IMR-90 (cell line): ENCODE measurements at regions not wholly inside any gene's neighbourhood (a gene's known extent, or its start where the extent isn't known, plus 50 kb on each side); places are given as distances from the start of the nearest gene placed in this dataset.

Source experiments
- ATAC-seq: fragments of 200-7000 bp; cut with Tn5 transposase; 2 replicates; pipeline ENCODE4 v1.9.1; 2020; ENCODE audit warnings: low read depth, mild to moderate bottlenecking, moderate library complexity
- BruUV-seq: library from RNA; stranded (reverse); fragments of 400-500 nt; replicated peaks from 2 replicates; lab custom pipeline; 2021; lab: Mats Ljungman, UMichigan
- CTCF ChIA-PET: fragments of 300-600 bp; formaldehyde crosslinking; extraction: SDS; loops from one replicate; lab custom pipeline; 2021; ENCODE audit warnings: antibody characterized with exemption; lab: Yijun Ruan, JAX
- POLR2A ChIA-PET: fragments of 300-600 bp; sonication (Branson Sonifier 250); formaldehyde crosslinking; loops from one replicate; lab custom pipeline; 2022; ENCODE audit warnings: antibody characterized with exemption; ENCODE audit not compliant: unreplicated experiment; lab: Charles Lee
- DNase-seq: peaks from one replicate; pipeline ENCODE4 v3.0.0; 2013
- H2AFZ ChIP-seq: replicated peaks from 2 replicates; pipeline ENCODE3; 2013; ENCODE audit warnings: low read length, mild to moderate bottlenecking; ENCODE audit not compliant: poor library complexity
- H2AK5ac ChIP-seq: 2 replicates; pipeline ENCODE4 v1.6.1; 2013; ENCODE audit warnings: low read depth, low read length, inconsistent platforms
- H2AK9ac ChIP-seq: replicated peaks from 2 replicates; pipeline ENCODE3; 2013; ENCODE audit warnings: mild to moderate bottlenecking, low read depth, low read length, moderate library complexity; ENCODE audit not compliant: poor library complexity
- H2BK120ac ChIP-seq: 2 replicates; pipeline ENCODE4 v1.6.1; 2013; ENCODE audit warnings: low read depth, low read length, inconsistent platforms
- H2BK15ac ChIP-seq: 3 replicates; pipeline ENCODE4 v1.6.1; 2013; ENCODE audit warnings: low read depth, low read length, inconsistent platforms
- H2BK20ac ChIP-seq: 2 replicates; pipeline ENCODE4 v1.6.1; 2013; ENCODE audit warnings: low read depth, mild to moderate bottlenecking, inconsistent platforms, low read length, moderate library complexity
- H2BK5ac ChIP-seq: 2 replicates; pipeline ENCODE4 v1.6.1; 2013; ENCODE audit warnings: mild to moderate bottlenecking, low read depth, low read length, inconsistent platforms; ENCODE audit not compliant: poor library complexity, severe bottlenecking
- H3K14ac ChIP-seq: replicated peaks from 2 replicates; pipeline ENCODE4 v1.6.1; 2013; ENCODE audit warnings: low read depth, low read length, inconsistent platforms
- H3K18ac ChIP-seq: 2 replicates; pipeline ENCODE4 v1.6.1; 2013; ENCODE audit warnings: low read depth, low read length, control low read depth
- H3K23ac ChIP-seq: 2 replicates; pipeline ENCODE4 v1.6.1; 2013; ENCODE audit warnings: low read depth, low read length, inconsistent platforms
- H3K27ac ChIP-seq: 2 replicates; pipeline ENCODE4 v1.5.1; 2013; ENCODE audit warnings: mild to moderate bottlenecking, control low read depth, low read length; ENCODE audit not compliant: insufficient read depth
- H3K27me3 ChIP-seq: 2 replicates; pipeline ENCODE4 v1.6.1; 2013; ENCODE audit warnings: low read length; ENCODE audit not compliant: control insufficient read depth, insufficient read depth
- H3K36me3 ChIP-seq: 2 replicates; pipeline ENCODE4 v1.6.1; 2013; ENCODE audit warnings: low read length, mixed read lengths; ENCODE audit not compliant: control insufficient read depth, insufficient read depth
- H3K4ac ChIP-seq: 2 replicates; pipeline ENCODE4 v1.6.1; 2013; ENCODE audit warnings: low read depth, low read length, inconsistent platforms
- H3K4me1 ChIP-seq: 2 replicates; pipeline ENCODE4 v1.6.1; 2013; ENCODE audit warnings: low read length, mixed read lengths; ENCODE audit not compliant: control insufficient read depth, insufficient read depth
- H3K4me2 ChIP-seq: 2 replicates; pipeline ENCODE4 v1.6.1; 2013; ENCODE audit warnings: low read depth, mild to moderate bottlenecking, control low read depth, low read length, moderate library complexity
- H3K4me3 ChIP-seq: 2 replicates; pipeline ENCODE4 v1.5.1; 2013; ENCODE audit warnings: low read depth, mild to moderate bottlenecking, control low read depth, low read length, moderate library complexity; ENCODE audit not compliant: insufficient read depth
- H3K56ac ChIP-seq: 2 replicates; pipeline ENCODE4 v1.6.1; 2013; ENCODE audit warnings: low read length, inconsistent platforms; ENCODE audit not compliant: insufficient read depth; ENCODE audit errors: extremely low read depth
- H3K79me1 ChIP-seq, 2 experiments: 2 replicates each; pipeline ENCODE4 v1.6.1; 2013; ENCODE audit warnings: low read length in 2 of 2, inconsistent platforms in 1 of 2, low read depth in 1 of 2
- H3K9ac ChIP-seq: 2 replicates; pipeline ENCODE4 v1.6.1; 2013; ENCODE audit warnings: low read depth, low read length, control low read depth
- H3K9me1 ChIP-seq: 2 replicates; pipeline ENCODE4 v1.6.1; 2013; ENCODE audit warnings: low read length, inconsistent platforms; ENCODE audit not compliant: insufficient read depth
- H3K9me3 ChIP-seq: 2 replicates; pipeline ENCODE4 v1.6.1; 2013; ENCODE audit warnings: low read length; ENCODE audit not compliant: control insufficient read depth, insufficient read depth
- H4K20me1 ChIP-seq: 2 replicates; pipeline ENCODE4 v1.6.1; 2013; ENCODE audit warnings: low read length, inconsistent platforms; ENCODE audit not compliant: insufficient read depth
- H4K5ac ChIP-seq: 2 replicates; pipeline ENCODE4 v1.6.1; 2013; ENCODE audit warnings: mild to moderate bottlenecking, low read depth, low read length, control low read depth
- H4K8ac ChIP-seq, 2 experiments: 2 replicates each; pipeline ENCODE4 v1.6.1; 2013; ENCODE audit warnings: low read depth in 2 of 2, low read length in 2 of 2, control low read depth in 1 of 2, inconsistent platforms in 1 of 2
- H4K91ac ChIP-seq: 2 replicates; pipeline ENCODE4 v1.6.1; 2013; ENCODE audit warnings: low read depth, low read length, inconsistent platforms; ENCODE audit not compliant: insufficient read depth
- BHLHE40 ChIP-seq: fragments of 150-350 bp; IDR thresholded peaks from 2 replicates; pipeline ENCODE4 v1.6.1; 2016; ENCODE audit warnings: mild to moderate bottlenecking, low read depth, low read length
- CEBPB ChIP-seq: IDR thresholded peaks from 2 replicates; pipeline ENCODE4 v1.6.1; 2012; ENCODE audit warnings: low read depth, low read length, improper control_type of control experiment
- CHD1 ChIP-seq: IDR thresholded peaks from 2 replicates; pipeline ENCODE4 v1.6.1; 2012; ENCODE audit warnings: low read depth, low read length, improper control_type of control experiment
- FOS ChIP-seq: fragments of 150-350 bp; IDR thresholded peaks from 2 replicates; pipeline ENCODE4 v1.6.1; 2016; ENCODE audit warnings: low read depth, low read length
- MAFK ChIP-seq: IDR thresholded peaks from 2 replicates; pipeline ENCODE4 v1.6.1; 2012; ENCODE audit warnings: low read depth, low read length, improper control_type of control experiment
- MAZ ChIP-seq: IDR thresholded peaks from 2 replicates; pipeline ENCODE4 v1.6.1; 2012; ENCODE audit warnings: low read depth, mild to moderate bottlenecking, low read length, improper control_type of control experiment, moderate library complexity, borderline replicate concordance
- MXI1 ChIP-seq: IDR thresholded peaks from 2 replicates; pipeline ENCODE4 v1.6.1; 2012; ENCODE audit warnings: low read depth, mild to moderate bottlenecking, low read length, moderate library complexity, borderline replicate concordance
- NFE2L2 ChIP-seq: fragments of 150-350 bp; IDR thresholded peaks from 2 replicates; pipeline ENCODE4 v1.6.1; 2016; ENCODE audit warnings: low read depth, mild to moderate bottlenecking, low read length
- POLR2A ChIP-seq: IDR thresholded peaks from 2 replicates; pipeline ENCODE4 v1.6.1; 2012; ENCODE audit warnings: mild to moderate bottlenecking, low read depth, low read length
- RAD21 ChIP-seq: IDR thresholded peaks from 2 replicates; pipeline ENCODE4 v1.6.1; 2012; ENCODE audit warnings: low read length, improper control_type of control experiment
- RCOR1 ChIP-seq: IDR thresholded peaks from 2 replicates; pipeline ENCODE4 v1.6.1; 2012; ENCODE audit warnings: mild to moderate bottlenecking, low read length, improper control_type of control experiment; ENCODE audit not compliant: insufficient replicate concordance
- RFX5 ChIP-seq: IDR thresholded peaks from 2 replicates; pipeline ENCODE4 v1.8.0; 2012; ENCODE audit warnings: low read depth, mild to moderate bottlenecking, low read length, moderate library complexity
- SMC3 ChIP-seq: fragments of 150-350 bp; IDR thresholded peaks from 2 replicates; pipeline ENCODE4 v1.6.1; 2016; ENCODE audit warnings: low read depth, mild to moderate bottlenecking, antibody characterized with exemption, low read length, moderate library complexity
- WGBS, 2 experiments: methylation state at CpG; one replicate each; pipeline versions ENCODE4 v1.1.5 to v1.1.7; 2013; ENCODE audit warnings: missing lambda C conversion rate in 2 of 2; ENCODE audit not compliant: insufficient read length in 1 of 2; ENCODE audit errors: extremely low coverage in 2 of 2; 5-methylcytosine and 5-hydroxymethylcytosine counted together
- dilution Hi-C: fragments of 300-500 bp; cut with HindIII; formaldehyde crosslinking; loops from one replicate; pipeline ENCODE4 v1.14.3; 2018; ENCODE audit warnings: low sequenced_read_pairs; ENCODE audit not compliant: unreplicated experiment
- in situ Hi-C: fragments of 300-500 bp; cut with MboI; formaldehyde crosslinking; loops from 3 replicates; pipeline ENCODE4 v1.14.3; 2019; ENCODE audit warnings: low sequenced_read_pairs, inconsistent platforms, mixed read lengths
- intact Hi-C: fragments of 100-400 bp; cut with micrococcal nuclease; formaldehyde crosslinking; loops from 2 replicates; pipeline ENCODE4 v1.10.0; 2022
- TF ChIP-seq, protein P1 (sequence below): conservative IDR thresholded peaks from 2 replicates; pipeline ENCODE4 v1.5.1; 2012; ENCODE audit warnings: mild to moderate bottlenecking, low read depth, low read length, improper control_type of control experiment
- TF ChIP-seq, protein P2 (sequence below): fragments of 150-350 bp; IDR thresholded peaks from 2 replicates; pipeline ENCODE4 v1.6.1; 2016; ENCODE audit warnings: low read depth, mild to moderate bottlenecking, low read length, moderate library complexity, borderline replicate concordance
- TF ChIP-seq, protein P3 (sequence below): fragments of 150-350 bp; IDR thresholded peaks from 2 replicates; pipeline ENCODE4 v1.6.1; 2017; ENCODE audit warnings: mild to moderate bottlenecking, antibody characterized with exemption, low read length, low read depth

DNA sequence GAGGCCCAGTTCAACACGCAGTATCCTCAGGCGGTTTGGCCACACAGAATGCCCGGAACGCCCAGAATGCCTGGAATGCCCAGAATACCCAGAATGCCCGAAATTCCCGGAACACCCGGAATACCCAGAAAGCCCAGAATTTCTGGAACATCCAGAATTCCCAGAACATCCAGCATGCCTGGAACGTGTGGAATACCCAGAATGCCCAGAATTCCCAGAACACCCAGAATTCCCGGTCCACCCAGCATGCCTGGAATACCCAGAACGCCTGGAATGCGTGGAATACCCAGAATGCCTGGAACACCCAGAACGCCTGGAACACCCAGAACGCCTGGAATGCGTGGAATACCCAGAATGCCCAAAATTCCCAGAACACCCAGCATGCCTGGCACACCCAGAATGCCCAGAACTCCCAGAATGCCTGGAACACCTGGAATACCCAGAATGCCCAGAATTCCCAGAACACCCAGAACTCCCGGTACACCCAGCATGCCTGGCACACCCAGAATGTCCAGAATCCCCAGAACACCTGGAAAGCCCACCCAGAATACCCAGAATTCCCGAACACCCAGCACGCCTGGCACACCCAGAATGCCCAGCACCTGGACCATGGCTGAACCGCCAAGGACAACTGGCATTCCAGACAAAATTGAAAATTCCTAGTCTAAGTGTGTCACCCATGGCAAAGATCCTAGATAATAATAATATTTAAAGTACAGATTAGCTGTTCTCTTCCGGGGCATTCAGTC is 487.4 kb upstream of the SALL3 start:
- Histone ChIP-seq H4K5ac (no peak overlapping the region), H2BK20ac (no peak overlapping the region), H4K20me1 (no peaks in the 10 kb centered on the region), H3K4me2 (no peak overlapping the region), H2BK120ac (no peak overlapping the region), H3K36me3 (no peaks in the 10 kb centered on the region), H3K27me3 (no peaks in the 10 kb centered on the region), H3K4ac (no peak overlapping the region), H3K4me3 (no peak overlapping the region), H2AFZ (no peak overlapping the region), H3K27ac (no peak overlapping the region), H3K4me1 (no peaks in the 10 kb centered on the region), H3K56ac (no peak overlapping the region), H2BK5ac (no peak overlapping the region), H3K9me3 (peaks cover 47% of the 10 kb centered on the region), H3K18ac (no peak overlapping the region), H4K8ac (no peak overlapping the region), H2BK15ac (no peak overlapping the region), H2AK9ac (no peak overlapping the region), H3K23ac (no peak overlapping the region), H3K9me1 (no peaks in the 10 kb centered on the region), H3K9ac (no peak overlapping the region), H2AK5ac (no peak overlapping the region), H3K14ac (no peak overlapping the region), H4K91ac (no peak overlapping the region), H3K79me1 (no peaks in the 10 kb centered on the region)
- no peak for TF ChIP-seq RFX5
- TF ChIP-seq NFE2L2: no peak
- TF ChIP-seq, protein P1, sequence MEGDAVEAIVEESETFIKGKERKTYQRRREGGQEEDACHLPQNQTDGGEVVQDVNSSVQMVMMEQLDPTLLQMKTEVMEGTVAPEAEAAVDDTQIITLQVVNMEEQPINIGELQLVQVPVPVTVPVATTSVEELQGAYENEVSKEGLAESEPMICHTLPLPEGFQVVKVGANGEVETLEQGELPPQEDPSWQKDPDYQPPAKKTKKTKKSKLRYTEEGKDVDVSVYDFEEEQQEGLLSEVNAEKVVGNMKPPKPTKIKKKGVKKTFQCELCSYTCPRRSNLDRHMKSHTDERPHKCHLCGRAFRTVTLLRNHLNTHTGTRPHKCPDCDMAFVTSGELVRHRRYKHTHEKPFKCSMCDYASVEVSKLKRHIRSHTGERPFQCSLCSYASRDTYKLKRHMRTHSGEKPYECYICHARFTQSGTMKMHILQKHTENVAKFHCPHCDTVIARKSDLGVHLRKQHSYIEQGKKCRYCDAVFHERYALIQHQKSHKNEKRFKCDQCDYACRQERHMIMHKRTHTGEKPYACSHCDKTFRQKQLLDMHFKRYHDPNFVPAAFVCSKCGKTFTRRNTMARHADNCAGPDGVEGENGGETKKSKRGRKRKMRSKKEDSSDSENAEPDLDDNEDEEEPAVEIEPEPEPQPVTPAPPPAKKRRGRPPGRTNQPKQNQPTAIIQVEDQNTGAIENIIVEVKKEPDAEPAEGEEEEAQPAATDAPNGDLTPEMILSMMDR: no peak
- no peak for TF ChIP-seq CEBPB
- no peak for TF ChIP-seq POLR2A
- no peak for TF ChIP-seq MAFK
- no peak for TF ChIP-seq CHD1
- TF ChIP-seq, protein P2, sequence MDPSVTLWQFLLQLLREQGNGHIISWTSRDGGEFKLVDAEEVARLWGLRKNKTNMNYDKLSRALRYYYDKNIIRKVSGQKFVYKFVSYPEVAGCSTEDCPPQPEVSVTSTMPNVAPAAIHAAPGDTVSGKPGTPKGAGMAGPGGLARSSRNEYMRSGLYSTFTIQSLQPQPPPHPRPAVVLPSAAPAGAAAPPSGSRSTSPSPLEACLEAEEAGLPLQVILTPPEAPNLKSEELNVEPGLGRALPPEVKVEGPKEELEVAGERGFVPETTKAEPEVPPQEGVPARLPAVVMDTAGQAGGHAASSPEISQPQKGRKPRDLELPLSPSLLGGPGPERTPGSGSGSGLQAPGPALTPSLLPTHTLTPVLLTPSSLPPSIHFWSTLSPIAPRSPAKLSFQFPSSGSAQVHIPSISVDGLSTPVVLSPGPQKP: no peak
- no peak for TF ChIP-seq MXI1
- TF ChIP-seq RAD21: no peak
- TF ChIP-seq, protein P3, sequence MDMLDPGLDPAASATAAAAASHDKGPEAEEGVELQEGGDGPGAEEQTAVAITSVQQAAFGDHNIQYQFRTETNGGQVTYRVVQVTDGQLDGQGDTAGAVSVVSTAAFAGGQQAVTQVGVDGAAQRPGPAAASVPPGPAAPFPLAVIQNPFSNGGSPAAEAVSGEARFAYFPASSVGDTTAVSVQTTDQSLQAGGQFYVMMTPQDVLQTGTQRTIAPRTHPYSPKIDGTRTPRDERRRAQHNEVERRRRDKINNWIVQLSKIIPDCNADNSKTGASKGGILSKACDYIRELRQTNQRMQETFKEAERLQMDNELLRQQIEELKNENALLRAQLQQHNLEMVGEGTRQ: no peak
- no peak for TF ChIP-seq RCOR1
- no peak for TF ChIP-seq SMC3
- no peak for TF ChIP-seq MAZ
- TF ChIP-seq BHLHE40: no peak
- no peak for TF ChIP-seq FOS
- CTCF ChIA-PET: no interaction called here
- no peak for ATAC-seq
- DNase-seq: no peak
- WGBS, 2 experiments: 73% methylated on average over 2 of the region's 19 CpGs; no CpG with 5 or more reads in 1 of the 2 experiments
- intact Hi-C loops: no loop called here
- no TSS peak for BruUV-seq
- in situ Hi-C loops: no loop called here
- dilution Hi-C loops: no loop called here
- POLR2A ChIA-PET: no interaction called here
